Forelimb muscle (tissue), 1 donor: ENCODE measurements at regions not wholly inside any gene's neighbourhood (a gene's known extent, or its start where the extent isn't known, plus 50 kb on each side); places are given as distances from the start of the nearest gene placed in this dataset.
A peak's percentile ranks its signal among the peaks of the same experiment; 100 is the strongest.

Experiments used
- DNase-seq: peaks from one replicate; pipeline ENCODE4 v3.0.0-alpha.2; 2013; ENCODE audit warnings: low read depth

DNA sequence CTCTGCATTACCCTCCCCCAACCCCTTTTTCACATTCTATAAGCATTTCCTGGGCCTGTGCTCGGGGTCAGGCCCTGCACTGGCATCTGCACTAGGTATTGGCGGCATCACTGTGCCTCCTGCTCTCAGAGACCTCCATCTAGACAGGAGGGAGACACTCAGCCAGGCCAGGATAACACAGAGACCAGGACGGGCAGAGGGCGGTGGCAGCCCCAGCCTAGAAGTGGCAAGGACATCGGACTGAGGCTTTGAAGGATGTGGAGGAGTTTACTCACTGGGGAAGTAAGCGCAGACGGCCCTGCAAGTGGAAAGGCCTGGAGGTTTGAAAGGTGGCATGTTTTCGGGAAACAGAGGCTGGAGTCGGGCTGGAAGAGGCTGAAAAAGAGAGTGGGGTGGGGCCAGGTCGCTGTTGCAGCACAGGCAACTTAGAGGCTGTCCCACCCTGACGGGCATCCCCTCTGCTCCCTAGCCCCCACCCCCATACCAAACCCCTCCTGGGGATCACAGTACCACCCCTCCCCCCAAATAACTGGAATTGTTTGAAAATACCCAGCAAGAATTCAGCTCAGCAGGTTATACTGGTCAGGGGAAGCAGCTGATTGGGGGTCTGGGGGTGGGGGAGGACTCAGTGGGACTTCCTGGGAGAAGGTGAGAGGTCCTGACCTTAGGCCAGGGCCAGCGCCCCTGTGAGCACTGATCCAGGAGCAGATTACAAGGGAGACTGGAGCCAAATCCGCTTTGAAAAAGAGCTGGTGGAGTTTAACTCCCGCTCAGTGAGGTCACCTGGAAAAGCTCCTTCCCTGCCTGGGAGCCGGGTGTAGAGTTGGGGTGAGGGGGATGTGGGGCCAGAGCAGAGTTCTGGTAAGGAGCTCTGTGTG, 121.8 kb upstream of the WNT4 start:
- no peak for DNase-seq

- no peak for DNase-seq
Observed at GRCh38 chr1:22266141-22266540, 123.2 kb upstream of the WNT4 start.

GRCh38 chr1:22267413-22268175, 124.7 kb upstream of the WNT4 start:
- DNase-seq, result no peak

- DNase-seq, result no peak
Observed at GRCh38 chr1:22268327-22268726, 125.4 kb upstream of the WNT4 start.

DNA sequence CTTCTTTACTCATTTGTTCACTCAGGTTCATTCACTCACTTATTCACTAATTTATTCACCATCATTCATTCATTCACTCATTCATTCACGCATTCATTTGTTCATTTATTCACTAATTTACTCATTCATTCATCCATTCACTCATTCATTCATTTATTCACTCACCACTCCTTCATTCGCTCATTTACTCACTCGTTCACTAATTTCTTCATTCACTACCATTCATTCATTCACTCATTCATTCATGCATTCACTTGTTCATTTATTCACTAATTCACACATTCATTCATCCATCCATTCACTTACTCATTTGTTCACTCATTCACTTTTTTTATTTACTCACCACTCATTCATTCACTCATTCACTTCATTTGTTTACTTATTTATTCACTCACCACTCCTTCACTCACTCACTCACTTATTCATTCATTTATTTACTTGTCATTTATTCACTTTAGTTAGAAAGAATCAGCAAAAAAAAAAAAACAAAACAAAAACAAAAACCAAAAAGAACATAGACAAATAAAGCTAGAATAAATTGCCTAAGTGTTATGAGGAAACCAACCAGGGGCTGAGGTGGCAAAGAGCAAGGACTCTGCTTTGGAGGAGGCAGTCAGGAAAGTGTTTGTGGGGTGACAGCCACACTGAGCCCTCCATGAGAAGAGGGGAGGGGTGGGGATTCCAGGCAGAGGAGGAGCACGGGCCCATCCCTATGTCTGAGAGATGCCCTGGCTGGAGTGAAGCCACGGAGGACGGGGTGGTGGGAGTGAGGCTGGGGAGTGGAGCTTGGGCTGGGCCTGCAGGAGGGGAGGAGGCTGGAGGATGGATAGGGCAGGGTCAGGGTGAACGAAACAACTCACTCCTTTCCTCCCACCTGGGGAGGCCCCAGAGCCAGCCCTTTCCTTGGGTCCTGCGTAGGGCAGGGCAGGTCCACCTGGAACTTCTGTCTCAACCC, 129.2 kb upstream of the WNT4 start:
- no peak for DNase-seq

- no peak for DNase-seq
Observed at GRCh38 chr1:22273686-22274681, 131.1 kb upstream of the WNT4 start.

DNA sequence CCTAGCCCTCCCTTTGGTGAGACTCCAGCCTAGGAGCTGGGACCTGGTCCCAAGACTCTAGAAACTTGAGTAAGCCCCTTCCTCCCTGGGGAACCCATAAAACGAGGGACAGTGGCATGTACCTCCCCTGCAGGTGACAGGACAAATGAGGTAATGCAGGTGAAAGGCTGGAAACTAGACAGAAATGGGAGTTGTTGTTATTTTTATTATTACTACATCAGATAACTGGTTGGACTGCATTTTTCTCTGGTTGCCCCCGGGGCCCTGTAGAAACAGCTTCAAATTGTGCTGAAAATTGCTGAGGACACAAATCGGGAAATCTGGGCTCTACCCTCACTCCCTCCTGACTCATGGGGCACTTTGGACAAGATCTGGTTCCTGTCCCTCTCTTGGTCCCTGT, 132.3 kb upstream of the WNT4 start:
- no peak for DNase-seq

DNA sequence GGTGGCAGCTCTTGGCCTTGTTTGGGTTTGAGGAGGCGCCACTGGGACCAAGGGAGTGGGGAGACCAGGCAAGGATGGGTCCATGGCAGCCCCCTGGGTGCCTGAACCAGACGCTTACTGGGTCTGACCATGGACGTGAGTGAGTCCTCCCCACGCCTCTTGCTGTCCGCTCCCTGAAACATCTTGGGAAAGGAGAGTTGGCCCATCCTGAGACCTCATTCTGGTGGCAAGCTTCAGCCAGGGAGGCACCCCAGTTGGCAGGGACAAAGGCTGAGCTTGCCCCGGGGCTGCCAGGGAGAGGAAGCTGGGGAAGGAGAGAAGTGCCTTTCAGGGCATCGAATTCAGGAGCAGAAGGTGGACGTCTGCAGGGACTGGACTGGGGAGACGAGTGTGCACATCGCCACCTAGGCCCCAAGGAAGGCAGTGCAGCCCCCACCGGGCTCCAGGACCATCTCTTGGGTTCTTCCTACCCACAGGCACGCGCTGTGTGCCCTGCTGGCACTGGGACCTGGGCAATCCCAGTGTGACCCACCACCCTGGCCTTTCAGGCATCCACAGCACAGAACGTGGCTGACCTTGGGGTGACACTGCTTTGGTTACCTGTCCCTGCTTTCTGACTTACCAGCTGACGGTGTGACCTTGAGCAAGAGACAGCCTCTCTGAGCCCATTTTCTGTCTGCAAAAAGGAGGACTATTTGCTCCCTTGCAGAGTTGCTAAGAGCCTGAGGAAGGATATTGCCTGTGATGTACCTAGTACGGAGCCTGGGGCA, 132.9 kb upstream of the WNT4 start:
- DNase-seq, result no peak

GRCh38 chr1:22276396-22276748, 133.5 kb upstream of the WNT4 start:
- DNase-seq, result no peak

DNA sequence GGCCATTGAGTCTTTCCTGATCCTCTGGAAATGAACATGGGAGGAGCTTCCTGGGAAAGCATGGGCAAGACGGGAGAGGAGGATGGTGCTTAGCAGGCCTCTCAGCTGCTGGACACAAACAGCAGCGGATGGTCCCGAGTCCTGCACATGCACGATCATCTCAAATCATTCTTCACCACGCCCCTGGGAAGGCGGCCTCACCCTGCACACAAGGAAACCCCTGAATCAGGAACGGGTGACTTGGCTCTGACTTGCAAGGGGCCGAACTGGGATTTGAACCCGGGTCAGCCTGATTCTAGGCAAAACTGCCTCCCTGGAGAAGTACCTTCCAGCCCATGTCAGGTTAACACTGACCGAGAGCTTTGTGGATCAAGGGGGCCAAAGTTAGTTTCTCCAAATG, 134.8 kb upstream of the WNT4 start:
- DNase-seq, result no peak

GRCh38 chr1:22279735-22280134, 136.8 kb upstream of the WNT4 start:
- no peak for DNase-seq

DNA sequence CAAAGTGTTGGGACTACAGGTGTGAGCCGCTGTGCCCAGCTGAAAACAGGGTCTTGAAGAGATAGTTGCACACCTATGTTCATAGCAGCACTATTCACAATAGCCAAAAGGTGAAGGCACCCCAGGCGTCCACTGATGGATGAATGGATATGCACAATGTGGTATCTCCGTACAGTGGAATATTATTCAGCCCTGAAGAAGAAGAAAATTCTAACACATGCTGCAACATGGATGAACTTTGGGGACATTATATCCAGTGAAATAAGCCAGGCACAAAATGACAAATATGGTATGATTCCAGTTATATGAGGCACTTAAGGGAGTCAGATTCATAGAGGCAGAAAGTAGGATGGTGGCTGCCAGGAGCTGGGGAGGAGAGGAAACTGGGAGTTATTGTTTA, 137.6 kb upstream of the WNT4 start:
- DNase-seq, result no peak

GRCh38 chr1:22281521-22282363, 138.8 kb upstream of the WNT4 start:
- DNase-seq, result no peak

GRCh38 chr1:22282364-22282995, 139.6 kb upstream of the WNT4 start:
- peak; percentile 14 for DNase-seq

DNA sequence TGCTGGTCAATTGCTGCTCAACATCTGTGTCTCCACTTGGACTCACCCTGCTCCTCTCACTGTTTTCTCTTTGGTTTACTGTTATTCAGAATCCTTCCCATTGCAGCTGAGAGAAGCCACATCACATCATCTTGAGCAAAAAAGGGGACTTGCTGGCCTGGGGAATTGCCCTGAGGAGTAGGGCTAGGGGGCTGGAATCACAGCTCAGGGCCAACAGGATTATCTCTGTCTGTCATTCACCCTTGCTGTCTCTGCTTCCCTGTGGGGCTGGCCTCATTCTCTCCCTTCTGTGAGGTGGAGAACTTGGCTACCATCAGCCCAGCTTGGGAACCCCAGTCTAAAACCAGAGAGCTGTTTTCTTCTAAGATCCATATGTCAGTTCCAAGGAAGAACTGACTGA, 140.7 kb upstream of the WNT4 start:
- no peak for DNase-seq

DNA sequence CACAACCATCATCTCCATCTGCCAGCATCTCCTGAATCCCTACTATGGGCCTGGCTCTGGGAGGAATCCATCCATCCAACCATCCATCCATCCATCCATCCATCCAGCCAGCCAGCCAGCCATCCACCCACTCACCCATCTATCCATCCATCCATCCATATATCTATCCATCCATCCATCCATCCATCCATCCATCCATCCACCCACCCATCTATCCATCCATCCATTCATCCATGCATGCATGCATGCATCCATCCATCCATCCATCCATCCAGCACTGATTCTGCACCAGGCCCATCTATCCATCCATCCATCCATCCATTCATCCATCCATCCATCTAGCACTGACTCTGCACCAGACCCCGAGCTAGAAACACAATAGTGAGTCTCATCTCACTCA, 141.3 kb upstream of the WNT4 start:
- DNase-seq, result no peak

- no peak for DNase-seq
Observed at GRCh38 chr1:22284906-22285548, 142.1 kb upstream of the WNT4 start.
